ENCODE measurements at regions not wholly inside any gene's neighbourhood (a gene's known extent, or its start where the extent isn't known, plus 50 kb on each side); places are given as distances from the start of the nearest gene placed in this dataset.

- TF ChIP-seq FOXP4 (CRISPR knock-in tag; IDR thresholded peaks at IDR 0.05) (no peak), TP53 (CRISPR knock-in tag; IDR thresholded peaks at IDR 0.05) (no peak)
These were observed 101.8 kb upstream of the MYCN start (continued) for GRCh38 chr2:15838481-15839090.

GRCh38 chr2:15839426-15840124 lies 100.8 kb upstream of the MYCN start:
- Mint-ChIP-seq H3K4me1 (0 out of 2 replicates have a peak, but pooled peaks cover 2% of the 10 kb centered on the region), H3K27me3 (ENCODE audit: low read depth) (no peaks in the 10 kb centered on the region; the same call in 1 of the 2 replicates), H3K27ac (no peak overlapping the region), H3K4me3 (no peak overlapping the region), H3K36me3 (no peaks in the 10 kb centered on the region), H3K9me3 (peaks cover 4% of the 10 kb centered on the region; the same call in 1 of the 2 replicates)
- POLR2A ChIA-PET = no interaction called here
- TF ChIP-seq NR1H2 (CRISPR knock-in tag; IDR thresholded peaks at IDR 0.05) = no peak
- TF ChIP-seq ZNF423 (CRISPR knock-in tag; IDR thresholded peaks at IDR 0.05) = no peak
- no peak for TF ChIP-seq TCF7 (CRISPR knock-in tag; IDR thresholded peaks at IDR 0.05; ENCODE audit: low read depth)
- no peak for TF ChIP-seq FOXP4 (CRISPR knock-in tag; IDR thresholded peaks at IDR 0.05)
- TF ChIP-seq AFF4 (CRISPR knock-in tag; IDR thresholded peaks at IDR 0.05; ENCODE audit: borderline replicate concordance) = no peak
- no peak for TF ChIP-seq NFE2L1 (CRISPR knock-in tag; IDR thresholded peaks at IDR 0.05)
- TF ChIP-seq SMAD3 (CRISPR knock-in tag; IDR thresholded peaks at IDR 0.05; ENCODE audit: borderline replicate concordance) = no peak
- no peak for TF ChIP-seq ZNF281 (CRISPR knock-in tag; IDR thresholded peaks at IDR 0.05)
- no peak for TF ChIP-seq ERG (CRISPR knock-in tag; IDR thresholded peaks at IDR 0.05)
- TF ChIP-seq ZNF425 (CRISPR knock-in tag; conservative IDR thresholded peaks at IDR 0.05) = no peak
- no peak for TF ChIP-seq PRDM15 (CRISPR knock-in tag; IDR thresholded peaks at IDR 0.05)
- CTCF ChIA-PET = interaction anchor here (0.5 to 1.3 kb wide), 3 partner anchors 13 to 117 kb away, joined by 3 read pairs; no protein-coding TSS in a partner anchor
- DNase-seq (ENCODE audit: low spot score) (no peak), ATAC-seq (no peak)
